ENCODE measurements at regions not wholly inside any gene's neighbourhood (a gene's known extent, or its start where the extent isn't known, plus 50 kb on each side); places are given as distances from the start of the nearest gene placed in this dataset.
"Not testable (repeated sequence)": the region's sequence is repeated elsewhere in the genome, so short reads cannot be mapped to it uniquely, and the experiment has no call there.

- H3K4me2 ChIP-seq = peak overlapping the region in 9 of 11 experiments; percentile 25 to 90 (median 86); a peak in 18 of 22 replicates
- H3K27ac ChIP-seq = peak overlapping the region in 3 of 11 experiments; percentile 7 to 15 (median 11); a peak in 1 of 22 replicates
- peaks cover 32 to 83% (median 77%) of the 10 kb centered on the region in 10 experiments for H3K4me1 ChIP-seq
- 0 out of 22 replicates have a peak, but pooled peaks cover 0 to 6% (median 0%) of the 10 kb centered on the region in 11 experiments for H3K27me3 ChIP-seq
- H3K4me3 ChIP-seq = no peak overlapping the region
- H3K9ac ChIP-seq = peak overlapping the region in 1 of 11 experiments; percentile 8; a peak in 2 of 22 replicates
- TF ChIP-seq Cebpa-rat (IDR thresholded peaks at IDR 0.05) = no peak
- H3K9me3 ChIP-seq (replicated peaks in 1 of 11) = no peaks in the 10 kb centered on the region
- H3K36me3 ChIP-seq = no peaks in the 10 kb centered on the region
- H4K20me1 ChIP-seq = no peaks in the 10 kb centered on the region
Measured at GRCh38 chr7:3153118-3153517, 109.5 kb upstream of the CARD11 start.

DNA sequence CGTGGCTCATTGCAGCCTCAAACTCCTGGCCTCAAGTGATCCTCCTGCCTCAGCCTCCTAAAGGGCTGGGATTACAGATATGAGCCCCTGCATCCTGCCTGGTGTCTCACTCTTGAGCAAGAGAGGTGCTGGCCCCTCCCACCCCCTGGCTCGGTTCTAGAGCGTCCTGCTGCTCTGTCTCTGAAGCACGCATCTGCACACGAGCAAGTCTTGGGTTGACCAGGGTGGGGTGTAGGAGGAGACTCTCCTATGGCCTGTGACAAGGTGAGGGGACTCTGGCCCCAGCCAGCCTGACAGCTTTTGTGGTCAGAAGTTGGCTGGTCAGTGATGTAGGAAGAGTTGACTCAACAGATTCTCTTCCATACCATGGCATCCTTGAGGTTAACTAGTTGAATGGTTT lies 110.7 kb upstream of the CARD11 start:
- no peaks in the 10 kb centered on the region for H4K20me1 ChIP-seq
- H3K9ac ChIP-seq = no peak overlapping the region
- TF ChIP-seq Cebpa-rat (IDR thresholded peaks at IDR 0.05) = no peak
- H3K4me1 ChIP-seq = peaks cover 33 to 74% (median 70%) of the 10 kb centered on the region in 10 experiments
- H3K4me2 ChIP-seq = peak overlapping the region in 9 of 11 experiments; percentile 25 to 90 (median 86); a peak in 16 of 22 replicates
- no peak overlapping the region for H3K4me3 ChIP-seq
- 0 out of 22 replicates have a peak, but pooled peaks cover 0 to 6% (median 0%) of the 10 kb centered on the region in 11 experiments for H3K27me3 ChIP-seq
- no peaks in the 10 kb centered on the region for H3K9me3 ChIP-seq (replicated peaks in 1 of 11)
- H3K36me3 ChIP-seq = no peaks in the 10 kb centered on the region
- peak overlapping the region in 2 of 11 experiments; percentile 8 to 30; a peak in 3 of 22 replicates for H3K27ac ChIP-seq

GRCh38 chr7:3154881-3155494 lies 111.3 kb upstream of the CARD11 start:
- Histone ChIP-seq H3K27ac (peak overlapping the region in 1 of 11 experiments; percentile 30; a peak in 2 of 22 replicates), H3K4me2 (peak overlapping the region in 7 of 11 experiments; percentile 25 to 90 (median 86); a peak in 8 of 22 replicates), H3K9ac (no peak overlapping the region), H3K4me1 (peaks cover 29 to 68% (median 63%) of the 10 kb centered on the region in 10 experiments), H3K27me3 (0 out of 22 replicates have a peak, but pooled peaks cover 0 to 1% (median 0%) of the 10 kb centered on the region in 11 experiments), H3K9me3 (replicated peaks in 1 of 11) (no peaks in the 10 kb centered on the region), H3K36me3 (no peaks in the 10 kb centered on the region), H3K4me3 (no peak overlapping the region), H4K20me1 (no peaks in the 10 kb centered on the region)
- TF ChIP-seq Cebpa-rat (IDR thresholded peaks at IDR 0.05) = no peak

- no peak for TF ChIP-seq Cebpa-rat (IDR thresholded peaks at IDR 0.05)
- Histone ChIP-seq H3K4me2 (peak overlapping the region in 2 of 11 experiments; percentile 71 to 81; a peak in 3 of 22 replicates), H3K27ac (no peak overlapping the region), H3K9me3 (replicated peaks in 1 of 11) (no peaks in the 10 kb centered on the region), H3K4me3 (no peak overlapping the region), H4K20me1 (no peaks in the 10 kb centered on the region), H3K4me1 (peaks cover 22 to 52% (median 48%) of the 10 kb centered on the region in 10 experiments), H3K36me3 (no peaks in the 10 kb centered on the region), H3K27me3 (no peaks in the 10 kb centered on the region), H3K9ac (no peak overlapping the region)
Measured at GRCh38 chr7:3156508-3156907, 112.8 kb upstream of the CARD11 start.

DNA sequence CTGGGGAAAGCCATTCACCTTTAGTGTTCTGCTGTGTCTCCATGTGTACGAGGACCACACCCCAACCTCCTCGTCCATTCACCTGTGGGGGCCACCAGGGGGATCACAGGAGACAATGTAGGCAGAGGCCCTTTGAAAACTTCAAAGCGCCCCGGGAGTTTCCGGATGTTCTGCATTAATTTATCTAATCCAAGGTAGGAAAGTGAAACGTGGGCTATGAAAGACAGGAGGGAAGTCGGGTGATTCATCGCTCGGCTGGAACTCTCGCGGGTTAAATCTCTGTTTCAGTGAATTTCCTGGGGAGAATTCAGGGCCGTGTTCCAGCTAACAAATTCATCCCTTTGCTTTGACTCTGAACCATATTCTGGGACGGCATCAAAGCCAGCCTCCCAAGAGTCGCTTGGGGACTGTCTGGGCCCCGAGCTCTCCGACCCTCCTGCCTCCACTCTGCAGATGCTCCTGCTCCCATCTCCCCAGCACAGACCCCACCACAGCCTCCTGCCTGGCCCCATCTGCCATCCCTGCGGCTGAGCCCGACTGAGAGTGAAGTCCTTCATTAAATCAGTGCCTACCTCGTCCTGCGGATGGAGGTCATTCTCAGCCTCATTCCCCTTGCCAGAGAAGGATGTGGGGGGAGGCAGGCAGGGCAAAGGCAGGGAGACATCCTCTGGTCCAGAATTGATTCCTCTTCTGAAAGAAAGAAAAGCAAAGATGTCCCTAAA lies 114.1 kb upstream of the CARD11 start:
- no peaks in the 10 kb centered on the region for H4K20me1 ChIP-seq
- peak overlapping the region; percentile 53 to 84 (median 69) for H3K4me2 ChIP-seq
- H3K4me1 ChIP-seq = peaks cover 15 to 40% (median 36%) of the 10 kb centered on the region in 10 experiments
- peak overlapping the region in 6 of 11 experiments; percentile 1 to 26 (median 17); a peak in 5 of 22 replicates for H3K9ac ChIP-seq
- TF ChIP-seq Cebpa-rat (IDR thresholded peaks at IDR 0.05) = no peak
- H3K4me3 ChIP-seq = 0 out of 20 replicates have a peak overlapping the region, but pooled peaks of 1 of the 10 experiments have one; percentile 9
- no peak overlapping the region for H3K27ac ChIP-seq
- H3K27me3 ChIP-seq = no peaks in the 10 kb centered on the region
- no peaks in the 10 kb centered on the region for H3K36me3 ChIP-seq
- H3K9me3 ChIP-seq (replicated peaks in 1 of 11) = peaks cover 2 to 8% (median 4%) of the 10 kb centered on the region in 11 experiments; a peak in 19 of 22 replicates

GRCh38 chr7:3158341-3158760 lies 114.7 kb upstream of the CARD11 start:
- Histone ChIP-seq H3K9ac (peak overlapping the region in 4 of 11 experiments; percentile 1 to 26 (median 16); a peak in 2 of 22 replicates), H4K20me1 (no peaks in the 10 kb centered on the region), H3K27me3 (no peaks in the 10 kb centered on the region), H3K4me1 (peaks cover 15 to 34% (median 30%) of the 10 kb centered on the region in 10 experiments), H3K4me2 (peak overlapping the region; percentile 53 to 84 (median 69); a peak in 20 of 22 replicates), H3K9me3 (replicated peaks in 1 of 11) (peaks cover 7 to 14% (median 10%) of the 10 kb centered on the region in 11 experiments; a peak in 19 of 22 replicates), H3K36me3 (no peaks in the 10 kb centered on the region), H3K4me3 (no peak overlapping the region), H3K27ac (no peak overlapping the region)
- TF ChIP-seq Cebpa-rat (IDR thresholded peaks at IDR 0.05) = no peak

DNA sequence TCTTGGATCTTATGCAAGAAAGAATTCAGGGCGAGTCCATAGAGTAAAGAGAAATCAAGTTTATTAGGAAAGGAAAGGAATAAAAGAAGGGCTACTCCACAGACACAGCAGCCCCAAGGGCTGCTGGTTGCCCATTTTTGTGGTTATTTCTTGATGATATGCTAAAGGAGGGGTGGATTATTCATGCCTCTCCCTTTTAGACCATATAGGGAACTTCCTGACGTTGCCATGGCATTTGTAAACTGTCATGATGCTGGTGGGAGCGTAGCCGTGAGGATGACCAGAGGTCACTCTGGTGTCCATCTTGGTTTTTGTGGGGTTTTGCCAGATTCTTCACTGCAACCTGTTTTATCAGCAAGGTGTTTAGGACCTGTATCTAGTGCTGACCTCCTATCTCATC lies 115.4 kb upstream of the CARD11 start:
- H3K9ac ChIP-seq = no peak overlapping the region
- no peak overlapping the region for H3K4me2 ChIP-seq
- no peaks in the 10 kb centered on the region for H3K27me3 ChIP-seq
- peaks cover 15 to 27% (median 24%) of the 10 kb centered on the region in 10 experiments for H3K4me1 ChIP-seq
- no peaks in the 10 kb centered on the region for H4K20me1 ChIP-seq
- no peak overlapping the region for H3K27ac ChIP-seq
- no peaks in the 10 kb centered on the region for H3K36me3 ChIP-seq
- H3K9me3 ChIP-seq (replicated peaks in 1 of 11) = peaks cover 7 to 16% (median 11%) of the 10 kb centered on the region in 11 experiments; a peak in 19 of 22 replicates
- no peak overlapping the region for H3K4me3 ChIP-seq
- TF ChIP-seq Cebpa-rat (IDR thresholded peaks at IDR 0.05) = no peak

DNA sequence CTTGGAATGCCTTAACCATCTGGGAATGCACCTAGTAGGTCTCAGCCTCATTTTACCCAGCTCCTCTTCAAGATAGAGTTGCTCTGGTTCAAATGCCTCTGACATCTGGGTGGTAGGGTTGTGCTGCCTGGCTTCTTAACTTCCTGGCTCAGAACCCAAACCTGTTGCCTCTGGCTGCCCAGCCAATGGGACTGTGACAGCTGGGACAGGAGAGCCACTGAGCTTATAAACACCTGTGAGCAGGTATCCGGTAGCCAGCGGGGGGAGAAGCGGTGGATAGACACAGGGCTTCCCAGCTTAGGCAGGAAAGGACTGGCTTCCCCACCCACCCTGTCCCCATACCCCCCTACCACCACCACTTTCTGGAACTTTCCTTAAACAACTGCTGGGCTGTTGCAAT lies 115.8 kb upstream of the CARD11 start:
- H3K9me3 ChIP-seq (replicated peaks in 1 of 11) = peaks cover 7 to 16% (median 11%) of the 10 kb centered on the region in 11 experiments; a peak in 19 of 22 replicates
- no peaks in the 10 kb centered on the region for H4K20me1 ChIP-seq
- no peak for TF ChIP-seq Cebpa-rat (IDR thresholded peaks at IDR 0.05)
- H3K4me2 ChIP-seq = no peak overlapping the region
- H3K36me3 ChIP-seq = no peaks in the 10 kb centered on the region
- H3K4me3 ChIP-seq = no peak overlapping the region
- peaks cover 15 to 23% (median 20%) of the 10 kb centered on the region in 10 experiments for H3K4me1 ChIP-seq
- H3K27ac ChIP-seq = no peak overlapping the region
- no peak overlapping the region for H3K9ac ChIP-seq
- no peaks in the 10 kb centered on the region for H3K27me3 ChIP-seq

GRCh38 chr7:3159926-3160325 lies 116.3 kb upstream of the CARD11 start:
- Histone ChIP-seq H3K4me1 (peaks cover 14 to 20% (median 17%) of the 10 kb centered on the region in 10 experiments), H3K9me3 (replicated peaks in 1 of 11) (peaks cover 7 to 16% (median 11%) of the 10 kb centered on the region in 11 experiments; a peak in 19 of 22 replicates)
- H3K9ac ChIP-seq, H3K4me3 ChIP-seq, H4K20me1 ChIP-seq, H3K27me3 ChIP-seq, H3K36me3 ChIP-seq, H3K4me2 ChIP-seq, H3K27ac ChIP-seq: not testable (repeated sequence)
